ENCODE measurements at regions not wholly inside any gene's neighbourhood (a gene's known extent, or its start where the extent isn't known, plus 50 kb on each side); places are given as distances from the start of the nearest gene placed in this dataset.
"Not testable (repeated sequence)": the region's sequence is repeated elsewhere in the genome, so short reads cannot be mapped to it uniquely, and the experiment has no call there.

DNA sequence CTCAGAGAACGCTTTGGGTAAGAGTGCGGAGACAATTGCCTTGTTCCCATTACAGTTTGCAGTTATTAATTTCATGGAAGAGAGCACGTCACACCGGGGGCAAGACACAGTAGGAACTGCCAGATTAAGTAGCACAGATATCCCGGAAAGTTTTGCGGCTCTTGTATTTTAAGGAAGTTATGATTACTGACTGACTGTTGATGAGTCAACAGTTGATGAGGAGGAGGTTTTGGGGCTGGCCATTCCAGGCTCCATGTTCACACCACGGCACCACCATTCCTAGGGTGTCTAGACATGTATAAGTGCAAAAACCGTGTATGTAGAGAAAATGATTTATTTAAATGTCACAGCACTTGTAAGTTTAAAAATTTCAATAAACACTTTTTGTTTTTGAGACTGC is 86.4 kb upstream of the ZNF322 start:
- TF ChIP-seq, protein P1, sequence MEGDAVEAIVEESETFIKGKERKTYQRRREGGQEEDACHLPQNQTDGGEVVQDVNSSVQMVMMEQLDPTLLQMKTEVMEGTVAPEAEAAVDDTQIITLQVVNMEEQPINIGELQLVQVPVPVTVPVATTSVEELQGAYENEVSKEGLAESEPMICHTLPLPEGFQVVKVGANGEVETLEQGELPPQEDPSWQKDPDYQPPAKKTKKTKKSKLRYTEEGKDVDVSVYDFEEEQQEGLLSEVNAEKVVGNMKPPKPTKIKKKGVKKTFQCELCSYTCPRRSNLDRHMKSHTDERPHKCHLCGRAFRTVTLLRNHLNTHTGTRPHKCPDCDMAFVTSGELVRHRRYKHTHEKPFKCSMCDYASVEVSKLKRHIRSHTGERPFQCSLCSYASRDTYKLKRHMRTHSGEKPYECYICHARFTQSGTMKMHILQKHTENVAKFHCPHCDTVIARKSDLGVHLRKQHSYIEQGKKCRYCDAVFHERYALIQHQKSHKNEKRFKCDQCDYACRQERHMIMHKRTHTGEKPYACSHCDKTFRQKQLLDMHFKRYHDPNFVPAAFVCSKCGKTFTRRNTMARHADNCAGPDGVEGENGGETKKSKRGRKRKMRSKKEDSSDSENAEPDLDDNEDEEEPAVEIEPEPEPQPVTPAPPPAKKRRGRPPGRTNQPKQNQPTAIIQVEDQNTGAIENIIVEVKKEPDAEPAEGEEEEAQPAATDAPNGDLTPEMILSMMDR (IDR thresholded peaks at IDR 0.05): not testable (repeated sequence)
- not testable (repeated sequence) for TF ChIP-seq POLR2A (IDR thresholded peaks at IDR 0.05)

Measured in body of pancreas (tissue), 4 donors.